HG02970 (cell line): ENCODE measurements at regions not wholly inside any gene's neighbourhood (a gene's known extent, or its start where the extent isn't known, plus 50 kb on each side); places are given as distances from the start of the nearest gene placed in this dataset.

Experiments
- ATAC-seq: cut with Tn5 transposase; IDR thresholded peaks from one replicate; pipeline ENCODE4 v1.9.1; 2021; ENCODE audit warnings: mild to moderate bottlenecking, moderate library complexity, moderate number of reproducible peaks; ENCODE audit not compliant: unreplicated experiment, low FRiP score

DNA sequence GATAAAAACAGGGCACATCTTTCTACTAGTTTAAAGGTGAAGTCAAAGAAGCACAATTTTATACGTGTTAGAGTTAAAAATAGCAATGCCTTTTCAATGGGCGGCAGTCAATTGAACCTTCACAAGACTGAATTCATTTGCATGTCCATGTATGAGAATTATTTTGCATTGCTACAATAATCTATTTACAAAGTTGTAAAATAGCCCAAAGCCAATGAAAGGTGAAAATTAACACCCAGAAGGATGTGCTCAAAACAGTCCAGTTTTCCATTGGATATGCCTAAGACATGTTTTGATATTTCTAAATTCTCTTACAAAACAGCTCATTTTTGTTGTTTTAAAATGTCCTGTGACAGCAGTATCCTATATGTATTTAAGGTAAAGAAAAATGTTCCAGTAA is 425.1 kb upstream of the SYT4 start:
- ATAC-seq, result no peak

- ATAC-seq, result no peak
Measured at GRCh38 chr18:43703050-43703449, 425.8 kb upstream of the SYT4 start.

DNA sequence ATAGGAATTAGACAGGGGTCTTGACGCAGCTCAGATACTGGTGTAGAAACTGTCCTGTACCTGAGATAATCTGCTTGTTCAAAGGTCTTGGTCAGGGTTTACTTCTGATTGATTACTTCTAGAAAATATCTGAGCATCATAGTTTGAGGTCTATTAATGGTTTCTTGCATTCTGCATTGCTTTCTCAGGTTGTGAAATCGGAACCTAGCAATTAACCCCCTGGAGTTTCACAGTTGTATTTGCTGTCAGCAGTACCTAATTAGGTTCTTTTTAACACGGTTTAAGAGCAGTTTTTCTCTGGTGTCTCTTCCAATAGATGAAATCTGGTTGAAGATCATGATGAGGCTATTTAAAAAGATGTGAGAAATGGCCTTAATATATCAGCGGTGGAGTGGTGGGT is 428.6 kb upstream of the SYT4 start:
- no peak for ATAC-seq

DNA sequence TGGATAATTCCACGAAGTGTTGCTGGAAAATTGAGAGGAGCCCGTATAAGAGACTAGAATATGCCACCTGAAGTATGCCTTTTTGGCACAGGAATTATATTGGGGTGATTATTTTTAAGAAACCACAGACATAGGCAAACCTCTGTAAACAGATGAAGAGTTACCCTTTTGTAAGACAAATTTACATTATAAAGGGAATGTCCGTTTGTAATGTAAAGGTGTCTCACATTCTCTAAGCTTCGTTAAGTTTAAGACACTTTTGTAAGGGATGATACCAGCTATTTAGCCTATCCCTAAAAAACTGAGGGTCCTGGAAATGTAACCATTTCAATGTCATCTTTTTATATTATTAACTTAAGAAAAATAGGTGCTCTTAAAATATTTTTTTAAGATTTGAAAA is 432.8 kb upstream of the SYT4 start:
- ATAC-seq, result no peak

- ATAC-seq, result no peak
Measured at GRCh38 chr18:43714343-43715010, 437.2 kb upstream of the SYT4 start.

- ATAC-seq, result no peak
Measured at GRCh38 chr18:43719267-43719795, 442.0 kb upstream of the SYT4 start.

DNA sequence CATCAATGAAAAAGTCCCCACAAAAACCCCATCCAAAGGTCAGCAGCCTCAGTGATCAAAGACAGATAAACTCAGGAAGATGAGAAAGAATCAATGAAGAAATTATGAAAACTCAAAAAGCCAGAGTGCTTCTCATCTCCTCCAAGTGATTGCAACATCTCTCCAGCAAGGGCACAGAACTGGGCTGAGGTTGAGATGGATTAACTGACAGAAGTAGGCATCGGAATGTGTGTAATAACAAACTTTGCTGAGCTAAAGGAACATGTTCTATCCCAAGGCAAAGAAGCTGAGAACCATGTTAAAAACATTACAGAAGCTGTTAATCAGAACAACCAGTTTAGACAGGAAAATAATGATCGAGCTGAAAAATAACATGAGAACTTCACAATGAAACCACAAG is 442.8 kb upstream of the SYT4 start:
- ATAC-seq, result no peak

GRCh38 chr18:43735570-43735969 is 458.3 kb upstream of the SYT4 start:
- ATAC-seq, result no peak

GRCh38 chr18:43744960-43745745 is 467.9 kb upstream of the SYT4 start:
- ATAC-seq, result no peak

DNA sequence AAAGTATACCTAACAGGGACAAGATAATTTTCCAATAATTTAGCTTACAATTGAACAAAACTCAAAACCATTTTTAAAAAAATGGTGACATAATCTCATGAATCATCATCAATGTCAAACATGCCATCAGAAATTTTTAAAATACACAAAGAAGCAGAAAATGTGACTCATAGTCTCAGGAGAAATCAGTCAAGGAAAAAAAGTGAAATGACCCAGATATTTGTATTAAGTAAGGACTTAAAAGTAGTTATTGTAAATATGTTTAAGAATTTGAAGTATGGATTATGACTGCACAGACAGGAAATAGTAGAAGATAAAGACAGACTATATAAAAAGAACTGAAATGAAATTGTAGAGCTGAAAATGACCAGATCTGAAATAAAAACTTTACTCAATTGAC is 473.9 kb upstream of the SYT4 start:
- no peak for ATAC-seq

GRCh38 chr18:43751835-43752234 is 474.5 kb upstream of the SYT4 start:
- no peak for ATAC-seq

DNA sequence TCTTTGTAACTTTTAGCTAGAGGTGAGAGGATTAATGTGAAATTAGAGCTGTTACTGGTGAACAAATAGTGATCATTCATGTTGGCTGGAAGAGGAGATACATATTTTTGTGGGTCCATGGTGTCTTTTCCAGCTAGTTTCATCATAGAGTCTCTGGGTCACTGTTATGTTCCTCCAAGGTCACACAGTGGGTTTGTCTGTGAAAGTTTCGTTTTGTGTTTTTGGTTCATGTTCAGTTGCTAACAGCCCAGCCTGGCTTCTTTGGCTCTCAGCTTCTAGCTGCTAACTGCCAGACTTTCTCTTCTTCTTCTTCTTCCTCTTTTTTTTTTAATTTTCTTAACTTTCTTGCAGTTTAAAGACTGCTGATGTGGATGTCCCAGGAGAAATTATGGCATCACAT is 480.0 kb upstream of the SYT4 start:
- ATAC-seq, result no peak

DNA sequence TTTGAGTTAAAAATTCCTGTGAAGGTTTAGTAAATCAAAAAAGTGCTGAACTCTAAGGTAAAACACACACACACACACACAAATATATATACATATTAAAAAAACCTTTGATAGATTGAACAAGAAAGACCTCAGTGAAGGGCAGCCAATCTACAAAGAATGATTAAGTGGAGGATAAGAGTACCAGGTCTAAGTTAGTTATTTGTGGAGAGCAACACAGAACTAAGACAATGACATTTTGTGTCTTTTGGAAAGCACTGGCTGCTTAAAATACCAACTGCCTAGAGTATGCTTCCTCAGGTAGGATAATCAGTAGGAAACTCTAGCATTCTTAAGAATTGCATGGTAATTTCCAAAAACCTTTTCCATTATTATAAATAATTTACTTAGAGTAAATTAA is 481.4 kb upstream of the SYT4 start:
- ATAC-seq, result no peak

GRCh38 chr18:43760010-43760409 is 482.7 kb upstream of the SYT4 start:
- ATAC-seq, result no peak

GRCh38 chr18:43772907-43773306 is 495.6 kb upstream of the SYT4 start:
- ATAC-seq, result no peak

DNA sequence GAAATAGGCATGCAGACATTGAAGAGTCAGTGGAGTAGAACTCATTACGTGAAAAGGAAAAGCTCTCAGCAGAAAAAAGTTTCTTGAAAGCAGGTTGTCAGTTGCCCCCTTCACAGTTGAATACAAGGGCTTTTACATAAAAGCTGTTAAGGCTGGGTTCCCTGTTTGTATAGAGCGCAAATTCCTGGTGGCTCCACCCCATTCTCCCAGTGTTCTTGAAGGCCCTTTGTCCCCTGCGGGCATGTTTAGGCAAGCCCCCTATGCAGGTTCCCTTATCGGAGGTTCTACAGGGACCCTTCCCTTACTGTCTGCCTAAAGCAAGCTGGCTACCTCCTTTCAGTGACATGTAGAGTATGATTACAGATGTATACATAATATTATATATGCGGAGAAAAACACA is 497.2 kb upstream of the SYT4 start:
- ATAC-seq, result no peak

GRCh38 chr18:43775591-43775990 is 498.3 kb upstream of the SYT4 start:
- ATAC-seq, result no peak

GRCh38 chr18:43776997-43777396 is 499.7 kb upstream of the SYT4 start:
- ATAC-seq, result no peak

DNA sequence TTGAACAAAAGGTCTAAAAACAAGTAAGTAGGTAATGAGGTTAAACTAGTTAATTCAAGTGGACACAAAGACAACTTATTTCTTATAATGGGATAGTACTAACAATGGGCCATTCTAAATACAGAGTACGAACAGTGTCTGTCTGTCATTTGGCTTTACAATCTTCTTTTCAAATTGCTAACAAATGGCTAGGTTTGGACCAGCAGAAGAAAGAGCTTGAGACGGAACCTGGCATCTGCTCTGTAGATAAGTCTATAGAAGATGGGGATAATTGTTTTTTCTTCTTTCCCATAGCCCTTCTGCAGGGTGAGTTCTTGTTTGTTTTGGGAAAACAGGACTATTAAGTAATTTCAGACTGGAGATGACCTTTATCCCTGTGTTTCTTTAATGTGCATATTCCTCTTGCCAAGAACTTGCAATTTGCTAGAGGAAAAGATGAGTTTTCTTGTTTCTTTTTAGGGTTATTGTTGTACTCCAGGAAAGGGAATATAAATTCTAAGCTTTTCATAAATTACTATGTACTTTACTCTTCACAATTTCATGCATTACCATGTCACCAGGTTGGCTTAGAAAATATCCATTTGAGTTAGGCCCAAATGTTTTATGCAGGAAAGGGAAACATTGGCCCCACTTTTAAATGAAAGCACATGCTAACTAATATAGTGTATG is 500.5 kb upstream of the SYT4 start:
- no peak for ATAC-seq

DNA sequence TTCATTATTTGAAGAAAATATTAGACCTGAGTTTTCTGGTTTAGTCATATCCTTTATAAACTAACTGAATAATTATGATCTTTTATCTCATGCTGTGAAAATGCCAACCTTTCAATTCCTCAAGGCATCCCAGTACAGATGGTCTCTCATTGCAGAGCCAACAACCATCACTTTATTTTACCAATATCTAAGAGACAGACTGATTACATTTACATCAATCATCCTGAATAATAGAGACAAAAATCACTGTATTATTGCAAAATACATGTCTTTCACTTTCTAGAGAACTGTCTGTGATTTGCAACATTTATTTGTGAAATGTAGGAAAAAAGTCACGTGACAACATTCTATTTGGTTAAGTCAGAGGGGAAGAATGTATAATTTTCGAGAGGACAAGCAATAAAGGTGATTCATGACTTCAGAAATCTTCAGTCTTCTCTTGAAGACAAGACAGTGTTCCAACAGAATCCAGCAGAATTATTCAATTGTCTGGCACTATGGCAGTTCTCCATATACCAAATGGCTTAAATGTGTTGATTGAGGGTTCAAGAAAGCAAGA is 503.6 kb upstream of the SYT4 start:
- no peak for ATAC-seq

- no peak for ATAC-seq
Measured at GRCh38 chr18:43785158-43785557, 507.9 kb upstream of the SYT4 start.
